ENCODE measurements at regions not wholly inside any gene's neighbourhood (a gene's known extent, or its start where the extent isn't known, plus 50 kb on each side); places are given as distances from the start of the nearest gene placed in this dataset.

DNA sequence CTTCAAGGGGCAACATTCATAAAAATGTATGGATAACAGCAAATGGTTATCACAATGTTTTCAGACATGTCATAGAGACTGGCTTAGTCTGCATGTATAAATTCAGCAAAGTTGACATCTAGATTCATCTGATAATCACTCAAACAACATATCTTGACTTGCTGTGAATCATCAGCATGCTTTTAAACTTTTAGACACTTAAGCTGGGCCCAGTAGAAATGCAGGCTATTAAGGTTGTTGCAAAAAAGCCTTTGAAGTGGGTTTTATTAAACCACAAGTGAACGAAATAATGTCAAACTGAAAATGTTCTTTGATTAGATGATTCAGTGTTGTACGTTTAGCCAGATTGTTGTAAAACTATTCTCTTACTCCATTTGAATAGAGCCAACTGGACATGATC, 759.6 kb downstream of the NXPH1 start:
- H3K27me3 Mint-ChIP-seq (ENCODE audit: low read depth): peaks cover 3% of the 10 kb centered on the region
- no peaks in the 10 kb centered on the region for H3K4me1 Mint-ChIP-seq
- no peaks in the 10 kb centered on the region for H3K9me3 Mint-ChIP-seq
- no peak overlapping the region for H3K27ac Mint-ChIP-seq
- H3K4me3 Mint-ChIP-seq: no peak overlapping the region
- TF ChIP-seq, protein P1, sequence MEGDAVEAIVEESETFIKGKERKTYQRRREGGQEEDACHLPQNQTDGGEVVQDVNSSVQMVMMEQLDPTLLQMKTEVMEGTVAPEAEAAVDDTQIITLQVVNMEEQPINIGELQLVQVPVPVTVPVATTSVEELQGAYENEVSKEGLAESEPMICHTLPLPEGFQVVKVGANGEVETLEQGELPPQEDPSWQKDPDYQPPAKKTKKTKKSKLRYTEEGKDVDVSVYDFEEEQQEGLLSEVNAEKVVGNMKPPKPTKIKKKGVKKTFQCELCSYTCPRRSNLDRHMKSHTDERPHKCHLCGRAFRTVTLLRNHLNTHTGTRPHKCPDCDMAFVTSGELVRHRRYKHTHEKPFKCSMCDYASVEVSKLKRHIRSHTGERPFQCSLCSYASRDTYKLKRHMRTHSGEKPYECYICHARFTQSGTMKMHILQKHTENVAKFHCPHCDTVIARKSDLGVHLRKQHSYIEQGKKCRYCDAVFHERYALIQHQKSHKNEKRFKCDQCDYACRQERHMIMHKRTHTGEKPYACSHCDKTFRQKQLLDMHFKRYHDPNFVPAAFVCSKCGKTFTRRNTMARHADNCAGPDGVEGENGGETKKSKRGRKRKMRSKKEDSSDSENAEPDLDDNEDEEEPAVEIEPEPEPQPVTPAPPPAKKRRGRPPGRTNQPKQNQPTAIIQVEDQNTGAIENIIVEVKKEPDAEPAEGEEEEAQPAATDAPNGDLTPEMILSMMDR (IDR thresholded peaks at IDR 0.05; ENCODE audit: unreplicated experiment in 3 of 3): no peak
- H3K36me3 Mint-ChIP-seq (ENCODE audit: low read depth): no peaks in the 10 kb centered on the region

DNA sequence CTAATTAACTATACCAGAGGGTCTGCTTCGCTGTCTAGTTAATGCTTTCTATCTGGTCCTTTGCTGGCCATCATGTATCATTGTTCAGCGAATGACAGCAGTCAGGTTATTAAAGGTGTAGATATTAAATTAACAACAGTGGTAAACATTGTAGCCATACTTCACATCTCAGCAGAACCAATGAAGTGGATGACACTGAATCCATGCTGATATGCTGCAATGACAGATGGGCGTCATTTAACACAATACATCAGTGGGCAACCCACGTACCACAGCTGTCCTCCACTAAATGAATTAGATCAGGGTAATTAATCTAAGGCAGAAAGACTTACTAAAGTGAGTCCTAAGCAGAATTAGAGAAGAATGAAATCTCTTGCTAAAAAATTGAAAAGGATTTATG, 767.2 kb downstream of the NXPH1 start:
- TF ChIP-seq, protein P1 (IDR thresholded peaks at IDR 0.05; ENCODE audit: unreplicated experiment in 3 of 3): no peak
- no peaks in the 10 kb centered on the region for H3K9me3 Mint-ChIP-seq
- H3K27me3 Mint-ChIP-seq (ENCODE audit: low read depth): peaks cover 3% of the 10 kb centered on the region
- no peaks in the 10 kb centered on the region for H3K36me3 Mint-ChIP-seq (ENCODE audit: low read depth)
- H3K27ac Mint-ChIP-seq: no peak overlapping the region
- H3K4me1 Mint-ChIP-seq: peaks cover 13% of the 10 kb centered on the region
- H3K4me3 Mint-ChIP-seq: no peak overlapping the region

DNA sequence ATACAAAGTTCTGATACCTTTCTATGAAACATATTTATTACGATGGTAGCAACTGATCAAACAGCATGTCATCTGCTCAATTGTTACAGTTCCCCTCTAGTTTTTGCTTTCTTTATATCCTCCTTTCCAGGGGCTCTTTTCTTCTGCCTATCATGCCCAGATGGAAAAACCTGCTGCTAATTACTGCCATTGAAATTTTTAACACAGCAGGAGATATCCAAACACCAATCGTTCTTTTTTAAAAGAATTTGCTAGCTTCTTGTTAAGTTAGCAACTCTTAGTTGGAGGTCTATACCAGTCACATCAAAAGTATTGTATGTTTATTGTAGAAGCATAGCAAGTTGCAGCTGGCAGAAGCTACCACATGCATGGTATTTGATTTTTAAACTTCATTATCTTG, 768.5 kb downstream of the NXPH1 start:
- H3K36me3 Mint-ChIP-seq (ENCODE audit: low read depth): no peaks in the 10 kb centered on the region
- TF ChIP-seq, protein P1 (IDR thresholded peaks at IDR 0.05; ENCODE audit: unreplicated experiment in 3 of 3): no peak
- no peak overlapping the region for H3K4me3 Mint-ChIP-seq
- H3K27me3 Mint-ChIP-seq (ENCODE audit: low read depth): peaks cover under 1% of the 10 kb centered on the region
- peaks cover 13% of the 10 kb centered on the region for H3K4me1 Mint-ChIP-seq
- H3K9me3 Mint-ChIP-seq: no peaks in the 10 kb centered on the region
- no peak overlapping the region for H3K27ac Mint-ChIP-seq

DNA sequence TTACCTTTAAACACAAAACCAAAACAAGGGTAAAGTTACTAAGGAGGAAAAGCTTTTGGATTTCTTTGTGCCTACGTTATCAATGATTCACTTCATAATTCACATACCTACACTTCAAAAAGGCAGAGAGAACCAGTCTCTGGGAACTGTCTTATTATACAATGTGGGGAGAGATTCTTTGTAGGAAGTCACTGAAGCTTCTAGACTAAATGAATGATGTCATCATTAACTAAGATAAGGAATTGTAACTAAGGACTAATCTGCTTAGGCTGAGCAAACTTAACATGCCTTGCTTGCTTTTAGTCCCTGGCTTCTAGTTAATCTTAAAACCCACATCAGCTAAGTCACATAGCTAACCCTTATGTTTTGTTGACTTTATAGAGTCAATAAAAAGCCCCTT, 771.2 kb downstream of the NXPH1 start:
- TF ChIP-seq, protein P1 (IDR thresholded peaks at IDR 0.05; ENCODE audit: unreplicated experiment in 3 of 3): no peak
- H3K4me3 Mint-ChIP-seq: no peak overlapping the region
- H3K27ac Mint-ChIP-seq: no peak overlapping the region
- H3K27me3 Mint-ChIP-seq (ENCODE audit: low read depth): no peaks in the 10 kb centered on the region
- no peaks in the 10 kb centered on the region for H3K9me3 Mint-ChIP-seq
- peaks cover 13% of the 10 kb centered on the region for H3K4me1 Mint-ChIP-seq
- H3K36me3 Mint-ChIP-seq (ENCODE audit: low read depth): no peaks in the 10 kb centered on the region

DNA sequence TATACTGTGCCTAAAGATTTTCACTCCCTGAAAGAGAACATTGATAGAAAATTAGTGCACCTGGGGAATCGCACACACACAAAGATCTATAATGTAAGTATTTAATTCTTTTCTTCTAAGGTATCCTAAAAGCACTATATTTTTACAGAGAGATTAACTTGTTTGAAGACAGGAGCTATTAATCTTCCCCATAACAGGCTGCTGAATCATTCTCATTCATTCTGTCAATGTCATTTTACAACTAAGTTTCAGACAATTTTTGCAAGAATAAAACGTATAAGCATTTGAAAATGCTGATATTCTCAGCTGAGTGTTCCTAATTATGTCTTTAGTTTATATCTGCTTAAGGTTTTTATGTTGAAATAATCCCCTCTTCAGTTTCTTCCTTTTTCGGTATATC, 776.7 kb downstream of the NXPH1 start:
- TF ChIP-seq, protein P1 (IDR thresholded peaks at IDR 0.05; ENCODE audit: unreplicated experiment in 3 of 3): no peak
- Mint-ChIP-seq H3K4me1 (no peaks in the 10 kb centered on the region), H3K27me3 (ENCODE audit: low read depth) (no peaks in the 10 kb centered on the region), H3K9me3 (no peaks in the 10 kb centered on the region), H3K4me3 (no peak overlapping the region), H3K27ac (no peak overlapping the region), H3K36me3 (ENCODE audit: low read depth) (no peaks in the 10 kb centered on the region)

DNA sequence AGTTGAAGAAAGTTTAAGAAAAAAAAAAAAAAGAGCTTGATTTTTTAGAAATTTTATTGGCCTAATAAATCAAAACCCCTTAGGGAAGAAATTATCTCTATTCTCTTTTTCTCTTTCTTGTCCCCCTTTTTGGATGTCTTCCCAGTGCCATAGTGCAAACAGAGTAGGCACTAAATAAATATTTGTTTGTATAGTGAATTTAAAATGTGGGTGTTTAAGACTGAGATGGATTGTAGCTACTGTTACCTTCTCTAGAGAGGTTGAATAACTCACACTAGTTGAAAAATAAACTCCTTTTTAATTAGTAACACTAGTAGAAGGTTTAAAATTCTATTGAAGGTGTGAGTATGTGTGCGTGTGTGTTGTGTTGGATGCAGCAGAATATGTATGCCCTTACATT, 783.8 kb downstream of the NXPH1 start:
- no peaks in the 10 kb centered on the region for H3K9me3 Mint-ChIP-seq
- H3K4me1 Mint-ChIP-seq: no peaks in the 10 kb centered on the region
- H3K4me3 Mint-ChIP-seq: no peak overlapping the region
- H3K36me3 Mint-ChIP-seq (ENCODE audit: low read depth): no peaks in the 10 kb centered on the region
- no peak overlapping the region for H3K27ac Mint-ChIP-seq
- TF ChIP-seq, protein P1 (IDR thresholded peaks at IDR 0.05; ENCODE audit: unreplicated experiment in 3 of 3): no peak
- H3K27me3 Mint-ChIP-seq (ENCODE audit: low read depth): peaks cover 6% of the 10 kb centered on the region
